HG03025 (cell line): ENCODE measurements at regions not wholly inside any gene's neighbourhood (a gene's known extent, or its start where the extent isn't known, plus 50 kb on each side); places are given as distances from the start of the nearest gene placed in this dataset.
A peak's percentile ranks its signal among the peaks of the same experiment; 100 is the strongest.
"Not testable (repeated sequence)": the region's sequence is repeated elsewhere in the genome, so short reads cannot be mapped to it uniquely, and the experiment has no call there.

Source experiments
- ATAC-seq: cut with Tn5 transposase; IDR thresholded peaks from one replicate; pipeline ENCODE4 v1.9.1; 2021; ENCODE audit warnings: mild to moderate bottlenecking, moderate library complexity; ENCODE audit not compliant: unreplicated experiment, low FRiP score

GRCh38 chr1:112821307-112822063 is 106.4 kb upstream of the PPM1J start:
- ATAC-seq: not testable (repeated sequence)

GRCh38 chr1:112818990-112819689 is 104.0 kb upstream of the PPM1J start:
- ATAC-seq: no peak

DNA sequence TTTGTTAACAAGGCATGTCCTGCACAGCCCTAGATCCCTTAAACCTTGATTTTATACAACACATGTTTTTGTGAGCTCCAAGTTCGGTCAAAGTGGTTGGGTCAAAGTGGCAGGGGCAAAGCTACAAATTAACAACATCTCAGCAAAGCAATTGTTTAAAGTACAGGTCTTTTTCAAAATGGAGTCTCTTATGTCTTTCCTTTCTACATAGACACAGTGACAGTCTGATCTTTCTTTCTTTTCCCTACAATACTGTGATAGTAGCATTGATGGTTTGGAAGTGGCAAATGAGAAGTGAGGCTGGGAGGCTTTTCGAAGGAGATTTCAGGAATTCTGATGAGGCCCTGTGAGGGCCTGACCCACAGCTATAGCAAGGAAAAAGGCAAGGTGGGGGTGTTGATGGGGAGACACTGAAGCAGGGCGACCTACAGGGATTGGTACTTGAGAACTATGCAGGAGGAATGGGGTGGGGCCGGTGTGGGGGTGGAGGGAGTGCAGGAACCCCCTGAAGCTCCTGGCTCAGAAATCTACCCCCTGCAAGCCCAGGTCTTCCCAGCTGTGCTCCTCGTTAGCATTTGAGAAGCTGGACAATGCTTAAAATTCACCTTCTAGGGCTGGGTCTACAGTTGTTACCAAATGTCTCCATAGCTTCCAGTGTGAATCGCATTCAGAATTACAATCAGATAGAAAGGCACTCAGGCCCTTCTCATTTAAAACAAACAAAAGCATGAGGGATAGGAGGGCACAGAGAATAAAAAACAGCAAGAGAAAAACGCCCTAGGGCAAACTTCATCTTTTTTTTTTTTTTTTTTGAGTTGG is 102.6 kb upstream of the PPM1J start:
- no peak for ATAC-seq

- ATAC-seq: no peak
These were observed 100.2 kb upstream of the PPM1J start for GRCh38 chr1:112815376-112815775.

DNA sequence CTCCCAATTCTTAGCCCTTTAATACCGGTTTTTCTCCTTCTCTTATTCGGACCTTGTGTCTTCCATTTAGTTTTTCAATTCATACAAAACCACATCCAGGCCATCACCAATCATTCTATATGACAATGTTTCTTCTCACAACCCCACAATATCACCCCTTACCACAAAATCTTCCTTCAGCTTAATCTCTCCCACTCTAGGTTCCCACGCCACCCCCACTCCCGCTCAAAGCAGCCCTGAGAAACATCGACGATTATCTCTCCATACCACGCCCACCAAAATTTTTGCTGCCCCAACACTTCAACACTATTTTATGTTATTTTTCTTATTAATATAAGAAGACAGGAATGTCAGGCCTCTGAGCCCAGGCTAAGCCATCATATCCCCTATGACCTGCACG is 99.5 kb upstream of the PPM1J start:
- ATAC-seq: not testable (repeated sequence)

DNA sequence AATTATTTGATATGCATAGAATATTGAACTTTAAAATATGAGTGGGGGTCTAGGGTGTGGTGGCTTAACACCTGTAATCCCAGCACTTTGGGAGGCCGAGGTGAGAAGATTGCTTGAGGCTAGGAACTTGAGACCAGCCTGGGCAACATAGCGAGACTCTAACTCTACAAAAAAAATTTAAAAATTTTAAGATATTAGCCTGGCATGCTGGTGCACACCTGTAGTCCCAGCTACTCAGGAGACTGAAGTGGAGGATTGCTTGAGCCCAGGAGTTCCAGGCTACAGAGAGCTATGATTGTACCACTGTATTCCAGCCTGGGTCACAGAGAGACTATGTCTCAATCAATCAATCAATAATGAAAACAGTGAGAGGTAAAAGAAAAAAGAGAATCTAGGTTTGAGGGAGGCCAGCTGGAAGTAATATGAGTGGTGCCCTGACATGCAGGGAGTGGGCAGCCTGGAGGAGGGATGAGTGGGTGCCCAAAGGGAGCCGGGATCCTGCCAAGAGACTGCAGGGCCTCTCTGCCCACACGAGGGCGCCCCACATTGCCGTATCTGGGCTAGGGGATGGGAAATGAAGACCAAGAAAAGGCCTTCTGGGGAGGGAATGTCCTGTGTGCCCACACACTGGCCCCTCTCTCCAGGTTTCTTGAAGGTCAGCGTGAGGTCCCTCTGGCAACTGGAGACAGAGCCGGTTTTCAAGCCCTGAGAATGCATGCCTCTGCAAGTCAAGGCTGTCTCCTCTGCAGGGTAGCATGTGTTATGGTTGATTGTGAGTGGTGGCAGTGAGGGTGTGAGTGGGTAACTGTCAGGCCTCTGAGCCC is 93.9 kb upstream of the PPM1J start:
- ATAC-seq: no peak

DNA sequence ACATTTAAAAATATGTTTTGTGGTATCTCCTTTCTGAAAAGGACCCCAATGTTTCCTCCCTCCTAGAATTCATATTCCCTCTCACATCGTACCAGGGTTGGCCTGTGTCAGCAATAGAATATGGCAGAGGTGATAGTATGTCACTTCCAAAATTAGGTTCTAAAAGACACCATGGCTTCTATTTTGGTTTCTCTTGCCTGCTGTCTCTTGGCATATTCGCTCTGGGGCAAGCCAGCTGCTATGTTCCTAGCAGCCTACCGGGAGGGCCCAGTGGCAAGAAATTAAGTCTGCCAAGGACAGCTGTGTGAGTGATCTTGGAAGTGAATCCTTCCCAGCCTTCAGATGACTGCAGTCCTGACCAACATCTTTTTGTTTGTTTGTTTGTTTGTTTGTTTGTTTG is 92.9 kb upstream of the PPM1J start:
- no peak for ATAC-seq

DNA sequence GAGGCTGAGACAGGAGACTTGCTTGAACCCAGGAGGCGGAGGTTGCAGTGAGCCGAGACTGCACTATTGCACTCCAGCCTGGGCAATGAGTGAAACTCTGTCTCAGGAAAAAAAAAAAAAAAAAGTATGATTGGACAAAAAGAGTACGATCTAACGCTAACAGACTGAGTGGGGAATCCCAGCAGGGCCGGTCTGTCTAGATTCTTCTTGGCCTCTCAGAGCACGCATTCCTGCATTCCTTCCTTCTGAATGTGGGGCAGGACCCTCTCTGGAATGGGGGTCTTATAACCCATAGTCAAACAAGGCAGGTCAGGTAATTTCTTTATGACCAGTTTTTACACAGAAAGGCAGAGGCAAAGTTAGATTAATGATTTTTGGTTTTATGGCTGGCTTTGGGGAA is 92.0 kb upstream of the PPM1J start:
- ATAC-seq: no peak

DNA sequence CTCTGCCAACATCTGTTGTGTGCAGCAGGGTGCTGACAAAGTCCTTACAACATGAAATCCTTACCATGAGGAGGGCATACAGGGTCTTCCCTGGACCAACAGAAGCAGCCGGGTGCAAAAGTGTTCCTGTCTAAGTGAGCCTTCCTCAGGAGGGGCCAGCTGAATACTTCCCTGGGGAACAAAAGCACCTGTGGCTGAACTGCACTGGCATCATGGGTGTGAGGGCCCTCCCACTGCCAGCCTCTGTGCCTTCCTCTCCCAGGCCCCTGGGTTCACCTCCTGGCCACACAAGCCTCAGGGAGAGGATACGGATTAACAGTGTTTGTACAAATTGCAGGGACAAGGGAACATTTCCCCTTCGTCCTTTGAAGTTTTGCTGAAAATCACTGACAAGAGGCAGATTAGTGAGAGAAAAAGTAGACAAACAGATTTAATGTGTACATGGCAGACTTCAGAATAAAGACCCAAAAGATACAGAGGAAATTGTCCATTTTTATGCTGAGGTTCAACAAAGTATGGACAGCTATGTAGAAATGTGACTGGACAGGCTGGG is 91.0 kb upstream of the PPM1J start:
- ATAC-seq: no peak

DNA sequence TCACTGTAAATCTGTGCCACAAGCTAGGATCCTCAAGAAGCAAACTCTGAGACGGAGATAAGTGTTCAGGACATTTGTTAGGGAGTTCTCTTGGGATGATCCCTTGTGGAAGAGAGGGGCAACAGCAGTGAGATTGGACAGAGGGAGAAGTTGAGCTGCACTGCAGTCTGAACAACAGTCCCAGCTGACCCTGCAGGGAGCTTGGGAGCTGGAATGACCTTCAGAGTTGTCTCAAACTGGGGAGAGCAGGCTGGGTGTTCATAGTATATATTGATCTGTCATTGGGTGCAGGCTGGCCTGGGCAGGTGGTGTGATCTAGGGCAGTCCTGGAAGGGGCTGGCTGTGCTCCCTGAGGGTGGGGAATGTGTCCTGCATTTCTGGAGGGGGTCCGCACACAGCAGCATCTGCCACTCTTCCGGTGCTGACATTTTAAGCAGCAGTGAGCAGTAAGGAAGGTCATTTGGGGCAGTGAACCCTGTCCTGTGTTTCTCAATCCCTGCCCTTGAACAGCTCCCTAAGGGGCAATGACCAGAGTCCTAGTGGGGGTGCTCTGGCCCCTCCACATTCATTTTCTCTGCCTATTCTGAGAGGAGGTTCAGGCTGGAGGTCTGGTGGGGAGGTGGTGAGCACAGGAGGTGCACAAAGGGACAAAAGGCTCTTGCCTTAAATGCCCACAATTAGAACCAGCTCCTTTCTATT is 90.2 kb upstream of the PPM1J start:
- ATAC-seq: no peak

- peak; percentile 56 for ATAC-seq
These were observed 89.0 kb upstream of the PPM1J start for GRCh38 chr1:112803906-112804762.

- ATAC-seq: no peak
These were observed 85.2 kb upstream of the PPM1J start for GRCh38 chr1:112800289-112800688.

DNA sequence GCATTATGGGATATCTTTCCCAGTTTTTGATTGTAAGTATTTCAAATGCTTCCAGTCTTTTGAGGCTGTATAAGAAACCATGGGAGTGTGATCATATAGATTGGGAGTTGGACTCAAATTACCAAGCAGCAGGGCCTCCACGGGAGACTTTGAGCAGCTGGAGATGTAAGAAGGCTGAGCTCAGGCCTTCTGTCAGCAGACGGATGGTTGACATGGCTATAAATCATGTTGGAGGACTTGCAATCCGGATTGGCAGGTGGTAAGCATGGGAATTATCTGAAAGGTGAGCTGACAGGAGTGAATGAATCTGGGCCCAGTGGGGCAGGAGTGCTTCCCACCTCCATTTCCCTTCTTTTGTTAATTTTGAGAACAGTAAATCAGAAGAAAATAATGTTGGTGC is 83.2 kb upstream of the PPM1J start:
- no peak for ATAC-seq

GRCh38 chr1:112797224-112797623 is 82.1 kb upstream of the PPM1J start:
- ATAC-seq: no peak

GRCh38 chr1:112794654-112795239 is 79.6 kb upstream of the PPM1J start:
- ATAC-seq: no peak

DNA sequence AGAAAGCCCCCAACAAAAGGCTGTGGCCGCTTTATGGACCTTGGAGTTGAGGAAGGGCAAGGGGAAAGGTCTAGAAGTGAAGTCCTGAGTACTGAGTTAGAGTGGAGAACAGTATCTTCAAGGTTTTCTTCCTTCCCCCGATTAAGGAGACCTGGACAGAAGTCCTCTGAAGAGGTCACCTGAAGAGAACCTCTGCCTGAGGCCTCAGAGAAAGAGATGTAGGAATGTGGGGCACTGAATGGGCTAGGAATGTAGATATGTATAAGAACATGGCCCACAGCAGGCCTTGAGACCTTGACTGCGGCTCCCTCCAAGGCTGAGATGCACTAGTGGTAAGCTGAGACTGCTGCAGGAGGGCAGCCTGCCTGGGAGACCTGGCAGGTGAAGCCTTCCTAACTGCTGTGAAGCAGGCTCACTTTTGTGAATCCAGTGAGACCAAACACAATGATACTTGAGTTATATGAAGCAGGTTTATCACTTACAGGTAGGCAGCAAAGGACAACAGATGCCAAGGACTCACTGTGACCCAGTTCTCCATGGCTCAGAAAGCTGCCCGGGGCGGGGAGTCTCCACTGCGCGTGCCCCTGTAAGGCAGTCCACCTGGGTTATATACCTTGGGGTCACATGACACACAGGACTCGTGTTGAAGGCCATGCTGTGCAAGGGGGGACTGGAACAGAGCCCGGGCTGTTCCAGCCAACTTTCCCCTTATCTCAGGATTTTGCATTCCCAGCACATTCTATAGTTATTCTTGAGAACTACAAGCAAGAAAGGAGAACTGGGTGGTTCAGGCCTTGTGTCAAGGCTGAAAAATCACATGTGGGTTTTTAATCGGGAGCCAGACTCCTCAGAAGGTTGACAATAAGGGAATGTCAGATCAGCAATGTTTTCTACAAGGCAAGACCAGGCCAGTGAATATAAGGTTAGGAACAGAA is 78.8 kb upstream of the PPM1J start:
- ATAC-seq: no peak

- no peak for ATAC-seq
These were observed 76.6 kb upstream of the PPM1J start for GRCh38 chr1:112791723-112792104.
